Nephron (organoid): ENCODE measurements at regions not wholly inside any gene's neighbourhood (a gene's known extent, or its start where the extent isn't known, plus 50 kb on each side); places are given as distances from the start of the nearest gene placed in this dataset.

Source experiments
- H3K27ac Mint-ChIP-seq, 3 experiments: 2 replicates each; pipeline ENCODE4 v1.8.0; 2020; ENCODE audit warnings: mixed read lengths in 3 of 3, mild to moderate bottlenecking in 2 of 3, moderate library complexity in 1 of 3
- H3K27me3 Mint-ChIP-seq: 2 replicates; pipeline ENCODE4 v1.8.0; 2021; ENCODE audit warnings: low read depth, mild to moderate bottlenecking, moderate library complexity, mixed read lengths
- H3K36me3 Mint-ChIP-seq: 2 replicates; pipeline ENCODE4 v1.8.0; 2020; ENCODE audit warnings: low read depth, mixed read lengths
- H3K4me1 Mint-ChIP-seq: 2 replicates; pipeline ENCODE4 v1.8.0; 2020; ENCODE audit warnings: mixed read lengths
- H3K4me3 Mint-ChIP-seq, 3 experiments: 2 replicates each; pipeline ENCODE4 v1.8.0; 2020; ENCODE audit warnings: mild to moderate bottlenecking in 3 of 3, mixed read lengths in 3 of 3, moderate library complexity in 2 of 3
- H3K9me3 Mint-ChIP-seq: 2 replicates; pipeline ENCODE4 v1.8.0; 2020; ENCODE audit warnings: mixed read lengths
- TF ChIP-seq, protein P1 (sequence below), 3 experiments: fragments of 200-600 bp; sonication (generic); IDR thresholded peaks; one replicate each; pipeline ENCODE4 v1.5.0; 2021; ENCODE audit warnings: antibody characterized with exemption in 3 of 3; ENCODE audit not compliant: unreplicated experiment in 3 of 3

DNA sequence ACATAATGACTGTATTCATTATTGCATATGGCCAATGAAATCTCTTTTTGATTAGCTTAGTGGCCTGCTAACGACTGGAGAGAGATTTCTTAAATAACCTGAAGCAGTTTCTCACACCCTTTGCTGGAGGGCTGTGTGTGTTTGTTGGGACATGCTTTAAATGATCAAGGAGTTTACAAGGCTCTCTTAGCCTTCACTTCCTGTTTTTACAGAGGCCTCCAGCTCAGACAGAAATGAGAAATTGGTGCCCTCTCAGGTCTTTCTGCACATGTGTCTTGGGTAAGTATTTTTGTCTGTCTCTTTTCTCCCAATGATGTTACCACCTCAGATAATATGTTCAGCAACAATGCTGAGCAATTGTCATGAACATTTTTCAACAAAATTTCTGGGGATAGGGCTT, 884.4 kb upstream of the CNTN5 start:
- TF ChIP-seq, protein P1, sequence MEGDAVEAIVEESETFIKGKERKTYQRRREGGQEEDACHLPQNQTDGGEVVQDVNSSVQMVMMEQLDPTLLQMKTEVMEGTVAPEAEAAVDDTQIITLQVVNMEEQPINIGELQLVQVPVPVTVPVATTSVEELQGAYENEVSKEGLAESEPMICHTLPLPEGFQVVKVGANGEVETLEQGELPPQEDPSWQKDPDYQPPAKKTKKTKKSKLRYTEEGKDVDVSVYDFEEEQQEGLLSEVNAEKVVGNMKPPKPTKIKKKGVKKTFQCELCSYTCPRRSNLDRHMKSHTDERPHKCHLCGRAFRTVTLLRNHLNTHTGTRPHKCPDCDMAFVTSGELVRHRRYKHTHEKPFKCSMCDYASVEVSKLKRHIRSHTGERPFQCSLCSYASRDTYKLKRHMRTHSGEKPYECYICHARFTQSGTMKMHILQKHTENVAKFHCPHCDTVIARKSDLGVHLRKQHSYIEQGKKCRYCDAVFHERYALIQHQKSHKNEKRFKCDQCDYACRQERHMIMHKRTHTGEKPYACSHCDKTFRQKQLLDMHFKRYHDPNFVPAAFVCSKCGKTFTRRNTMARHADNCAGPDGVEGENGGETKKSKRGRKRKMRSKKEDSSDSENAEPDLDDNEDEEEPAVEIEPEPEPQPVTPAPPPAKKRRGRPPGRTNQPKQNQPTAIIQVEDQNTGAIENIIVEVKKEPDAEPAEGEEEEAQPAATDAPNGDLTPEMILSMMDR (IDR thresholded peaks at IDR 0.05; ENCODE audit: unreplicated experiment in 3 of 3): no peak
- peaks cover 9% of the 10 kb centered on the region for H3K9me3 Mint-ChIP-seq
- H3K27ac Mint-ChIP-seq: no peak overlapping the region
- no peaks in the 10 kb centered on the region for H3K4me1 Mint-ChIP-seq
- peaks cover 3% of the 10 kb centered on the region for H3K27me3 Mint-ChIP-seq
- H3K4me3 Mint-ChIP-seq: no peak overlapping the region
- no peaks in the 10 kb centered on the region for H3K36me3 Mint-ChIP-seq

DNA sequence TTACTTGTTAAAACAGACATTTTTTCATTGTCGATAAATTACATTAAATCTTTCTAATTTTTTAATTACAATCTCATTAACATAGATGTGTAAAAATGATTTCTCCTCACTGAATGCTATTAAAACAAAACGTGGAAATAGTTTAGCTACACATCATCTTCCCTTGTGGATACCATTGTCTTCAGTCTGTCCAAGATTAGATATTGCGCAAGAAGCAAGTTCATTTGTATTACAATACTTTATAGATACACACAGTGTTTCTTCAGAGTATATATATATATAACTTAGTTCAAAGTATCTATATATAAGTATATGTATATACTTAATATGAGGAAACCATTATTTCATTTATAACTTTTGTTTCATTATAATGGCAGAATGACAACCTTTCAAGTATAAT, 883.3 kb upstream of the CNTN5 start:
- Mint-ChIP-seq H3K27ac (no peak overlapping the region), H3K4me3 (no peak overlapping the region), H3K9me3 (peaks cover 9% of the 10 kb centered on the region), H3K4me1 (no peaks in the 10 kb centered on the region), H3K27me3 (peaks cover 3% of the 10 kb centered on the region), H3K36me3 (no peaks in the 10 kb centered on the region)
- TF ChIP-seq, protein P1 (IDR thresholded peaks at IDR 0.05; ENCODE audit: unreplicated experiment in 3 of 3): no peak

DNA sequence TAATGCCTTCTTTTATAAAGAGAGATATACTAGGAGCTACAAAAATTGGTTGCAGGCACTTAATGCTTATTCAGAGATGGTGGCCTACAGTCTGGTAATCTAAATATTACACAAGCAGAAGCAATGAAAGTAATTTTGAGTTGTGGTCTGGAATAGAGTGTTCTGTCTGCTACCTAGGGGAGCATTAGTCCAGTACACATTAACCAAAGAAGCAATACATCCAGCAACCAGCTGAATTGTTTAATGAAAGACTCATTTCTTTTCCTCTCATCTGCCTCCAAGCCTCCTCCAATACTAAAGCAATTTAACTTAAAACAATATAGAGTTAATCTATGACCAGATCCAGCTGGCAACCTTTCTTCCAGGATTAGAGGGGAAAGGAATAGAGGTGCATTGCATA, 877.1 kb upstream of the CNTN5 start:
- Mint-ChIP-seq H3K9me3 (peaks cover 13% of the 10 kb centered on the region), H3K36me3 (no peaks in the 10 kb centered on the region), H3K27ac (peak overlapping the region; percentile 29 to 82 (median 54)), H3K4me3 (no peak overlapping the region), H3K4me1 (no peaks in the 10 kb centered on the region), H3K27me3 (no peaks in the 10 kb centered on the region)
- TF ChIP-seq, protein P1 (IDR thresholded peaks at IDR 0.05; ENCODE audit: unreplicated experiment in 3 of 3): no peak

DNA sequence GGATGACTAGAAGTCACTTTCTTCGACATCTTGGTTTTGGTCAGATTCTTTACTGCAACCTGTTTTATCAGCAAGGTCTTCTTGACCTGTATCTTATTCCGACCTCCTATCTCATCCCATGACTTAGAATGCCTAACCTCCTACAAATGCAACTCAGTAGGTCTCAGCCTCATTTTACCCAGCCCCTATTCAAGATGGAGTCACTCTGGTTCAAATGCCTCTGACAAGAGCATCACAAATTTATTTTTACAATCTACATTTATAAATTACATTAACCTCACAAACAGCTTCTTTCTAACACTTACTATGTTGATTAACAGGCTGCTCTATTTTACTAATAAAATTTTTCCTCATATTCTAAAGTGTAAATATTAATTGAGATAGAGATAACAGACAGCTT, 867.0 kb upstream of the CNTN5 start:
- Mint-ChIP-seq H3K4me1 (peaks cover 4% of the 10 kb centered on the region), H3K36me3 (no peaks in the 10 kb centered on the region), H3K27ac (no peak overlapping the region), H3K4me3 (no peak overlapping the region), H3K9me3 (peaks cover 26% of the 10 kb centered on the region), H3K27me3 (no peaks in the 10 kb centered on the region)
- TF ChIP-seq, protein P1 (IDR thresholded peaks at IDR 0.05; ENCODE audit: unreplicated experiment in 3 of 3): no peak

DNA sequence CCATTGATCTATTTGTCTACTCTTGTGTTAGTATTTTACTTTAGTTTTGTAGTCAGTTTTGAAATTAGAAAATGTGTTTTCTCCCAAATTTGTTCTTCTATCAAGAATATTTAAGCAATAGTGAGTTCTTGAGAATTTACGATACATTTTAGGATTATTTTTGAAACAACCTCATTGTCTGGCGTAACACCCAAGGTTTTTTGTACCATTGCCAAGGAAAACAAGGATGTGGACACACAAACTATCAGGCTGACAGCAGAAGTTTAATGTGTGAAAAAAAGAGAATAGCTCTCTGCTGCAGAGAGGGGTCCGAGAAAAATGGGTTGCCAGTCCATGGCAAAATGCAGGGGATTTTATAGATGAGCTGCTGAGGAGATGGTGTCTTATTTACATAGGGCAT, 865.1 kb upstream of the CNTN5 start:
- Mint-ChIP-seq H3K9me3 (peaks cover 23% of the 10 kb centered on the region), H3K4me1 (peaks cover 4% of the 10 kb centered on the region), H3K27ac (peak overlapping the region in 2 of 3 experiments; percentile 7 to 38), H3K27me3 (no peaks in the 10 kb centered on the region), H3K4me3 (no peak overlapping the region), H3K36me3 (no peaks in the 10 kb centered on the region)
- TF ChIP-seq, protein P1 (IDR thresholded peaks at IDR 0.05; ENCODE audit: unreplicated experiment in 3 of 3): no peak

DNA sequence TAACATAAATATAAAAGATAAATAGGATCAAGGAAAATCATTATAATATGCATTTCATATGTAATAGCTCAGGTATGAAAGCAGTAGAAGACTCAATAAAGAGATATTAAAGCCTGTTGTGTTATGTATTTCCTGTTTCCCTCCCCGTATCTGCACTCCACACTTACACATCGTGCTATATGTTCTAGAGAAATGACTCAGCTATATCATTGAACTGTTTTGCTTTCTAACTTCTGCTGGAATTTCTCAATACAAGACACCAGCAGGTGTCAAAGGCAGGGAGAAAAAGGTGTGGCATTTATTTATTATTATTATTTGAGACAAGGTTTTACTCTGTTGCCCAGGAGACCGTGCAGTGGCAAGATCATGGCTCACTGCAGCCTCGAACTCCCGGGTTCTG, 842.8 kb upstream of the CNTN5 start:
- Mint-ChIP-seq H3K36me3 (no peaks in the 10 kb centered on the region), H3K27ac (no peak overlapping the region), H3K4me3 (no peak overlapping the region), H3K4me1 (peaks cover 8% of the 10 kb centered on the region), H3K27me3 (no peaks in the 10 kb centered on the region), H3K9me3 (no peaks in the 10 kb centered on the region)
- TF ChIP-seq, protein P1 (IDR thresholded peaks at IDR 0.05; ENCODE audit: unreplicated experiment in 3 of 3): no peak
